ENCODE measurements at regions not wholly inside any gene's neighbourhood (a gene's known extent, or its start where the extent isn't known, plus 50 kb on each side); places are given as distances from the start of the nearest gene placed in this dataset.

GRCh38 chr12:59839514-59839913 lies 243.7 kb downstream of the SLC16A7 start:
- 97% methylated on average over 1 of the region's 1 CpG for WGBS
- H3K14ac ChIP-seq (ENCODE audit: low read length in 2 of 2), result no peak overlapping the region

GRCh38 chr12:59843260-59843843 lies 247.5 kb downstream of the SLC16A7 start:
- Histone ChIP-seq H3K18ac (ENCODE audit: low read depth in 1 of 2, low read length in 2 of 2) (no peak overlapping the region), H3K79me1 (replicated peaks; ENCODE audit: low read length, poor library complexity, severe bottlenecking) (no peaks in the 10 kb centered on the region), H3K4me1 (ENCODE audit: control insufficient read depth, insufficient read depth, low read depth, low read length) (no peaks in the 10 kb centered on the region), H3K4ac (ENCODE audit: low read depth in 1 of 2, low read length in 2 of 2) (no peak overlapping the region), H3K36me3 (ENCODE audit: control insufficient read depth in 1 of 2, insufficient read depth in 2 of 2, low read depth in 1 of 2, low read length in 2 of 2) (no peaks in the 10 kb centered on the region), H3K4me2 (ENCODE audit: low read length, poor library complexity, severe bottlenecking) (no peak overlapping the region), H3K9ac (ENCODE audit: low read length) (no peak overlapping the region), H3K23ac (ENCODE audit: low read length in 2 of 2) (no peak overlapping the region), H3K27ac (ENCODE audit: low read length, poor library complexity, severe bottlenecking) (no peak overlapping the region), H2BK15ac (ENCODE audit: low read depth, poor library complexity, severe bottlenecking) (no peak overlapping the region), H3K4me3 (ENCODE audit: insufficient read depth in 1 of 2, low read depth in 1 of 2, low read length in 2 of 2) (no peak overlapping the region), H3K27me3 (ENCODE audit: control insufficient read depth in 1 of 2, insufficient read depth in 1 of 2, low read length in 2 of 2) (no peaks in the 10 kb centered on the region), H4K8ac (ENCODE audit: low read length) (no peak overlapping the region), H3K9me3 (ENCODE audit: control insufficient read depth, low read length) (no peaks in the 10 kb centered on the region), H2BK120ac (ENCODE audit: low read depth, low read length) (no peak overlapping the region), H4K91ac (ENCODE audit: low read length) (no peak overlapping the region), H2BK12ac (ENCODE audit: low read length in 2 of 2) (no peak overlapping the region), H3K14ac (ENCODE audit: low read length in 2 of 2) (no peak overlapping the region), H2AFZ (ENCODE audit: low read depth, low read length) (no peak overlapping the region), H2AK5ac (ENCODE audit: low read length, severe bottlenecking) (no peak overlapping the region), H2BK5ac (ENCODE audit: low read depth, low read length, poor library complexity, severe bottlenecking) (no peak overlapping the region)
- DNase-seq, result no peak
- WGBS, result 78% methylated on average over 3 of the region's 3 CpGs

More at GRCh38 chr12:59839514-59839913, 243.7 kb downstream of the SLC16A7 start:
- H2AK5ac ChIP-seq (ENCODE audit: low read length, severe bottlenecking), result no peak overlapping the region
- no peaks in the 10 kb centered on the region for H3K9me3 ChIP-seq (ENCODE audit: control insufficient read depth, low read length)
- H4K91ac ChIP-seq (ENCODE audit: low read length), result no peak overlapping the region
- H3K9ac ChIP-seq (ENCODE audit: low read length), result no peak overlapping the region
- no peaks in the 10 kb centered on the region for H3K4me1 ChIP-seq (ENCODE audit: control insufficient read depth, insufficient read depth, low read depth, low read length)
- DNase-seq, result no peak
- no peak overlapping the region for H3K4me3 ChIP-seq (ENCODE audit: insufficient read depth in 1 of 2, low read depth in 1 of 2, low read length in 2 of 2)
- no peak overlapping the region for H2BK120ac ChIP-seq (ENCODE audit: low read depth, low read length)
- H4K8ac ChIP-seq (ENCODE audit: low read length), result no peak overlapping the region
- no peak overlapping the region for H2AFZ ChIP-seq (ENCODE audit: low read depth, low read length)
- H3K36me3 ChIP-seq (ENCODE audit: control insufficient read depth in 1 of 2, insufficient read depth in 2 of 2, low read depth in 1 of 2, low read length in 2 of 2), result no peaks in the 10 kb centered on the region
- H3K4ac ChIP-seq (ENCODE audit: low read depth in 1 of 2, low read length in 2 of 2), result no peak overlapping the region
- H3K4me2 ChIP-seq (ENCODE audit: low read length, poor library complexity, severe bottlenecking), result no peak overlapping the region
- H2BK5ac ChIP-seq (ENCODE audit: low read depth, low read length, poor library complexity, severe bottlenecking), result no peak overlapping the region
- no peak overlapping the region for H2BK12ac ChIP-seq (ENCODE audit: low read length in 2 of 2)
- no peak overlapping the region for H3K27ac ChIP-seq (ENCODE audit: low read length, poor library complexity, severe bottlenecking)
- no peaks in the 10 kb centered on the region for H3K27me3 ChIP-seq (ENCODE audit: control insufficient read depth in 1 of 2, insufficient read depth in 1 of 2, low read length in 2 of 2)
- H3K18ac ChIP-seq (ENCODE audit: low read depth in 1 of 2, low read length in 2 of 2), result no peak overlapping the region
- no peaks in the 10 kb centered on the region for H3K79me1 ChIP-seq (replicated peaks; ENCODE audit: low read length, poor library complexity, severe bottlenecking)
- no peak overlapping the region for H2BK15ac ChIP-seq (ENCODE audit: low read depth, poor library complexity, severe bottlenecking)
- no peak overlapping the region for H3K23ac ChIP-seq (ENCODE audit: low read length in 2 of 2)

- no peak overlapping the region for H3K4me2 ChIP-seq (ENCODE audit: low read length, poor library complexity, severe bottlenecking)
- no peaks in the 10 kb centered on the region for H3K27me3 ChIP-seq (ENCODE audit: control insufficient read depth in 1 of 2, insufficient read depth in 1 of 2, low read length in 2 of 2)
- no peak overlapping the region for H3K23ac ChIP-seq (ENCODE audit: low read length in 2 of 2)
- no peak overlapping the region for H3K4me3 ChIP-seq (ENCODE audit: insufficient read depth in 1 of 2, low read depth in 1 of 2, low read length in 2 of 2)
- H2AFZ ChIP-seq (ENCODE audit: low read depth, low read length), result no peak overlapping the region
- no peak overlapping the region for H3K18ac ChIP-seq (ENCODE audit: low read depth in 1 of 2, low read length in 2 of 2)
- H3K27ac ChIP-seq (ENCODE audit: low read length, poor library complexity, severe bottlenecking), result no peak overlapping the region
- H3K9me3 ChIP-seq (ENCODE audit: control insufficient read depth, low read length), result no peaks in the 10 kb centered on the region
- H3K36me3 ChIP-seq (ENCODE audit: control insufficient read depth in 1 of 2, insufficient read depth in 2 of 2, low read depth in 1 of 2, low read length in 2 of 2), result no peaks in the 10 kb centered on the region
- no peak overlapping the region for H2BK5ac ChIP-seq (ENCODE audit: low read depth, low read length, poor library complexity, severe bottlenecking)
- H2BK12ac ChIP-seq (ENCODE audit: low read length in 2 of 2), result no peak overlapping the region
- no peaks in the 10 kb centered on the region for H3K79me1 ChIP-seq (replicated peaks; ENCODE audit: low read length, poor library complexity, severe bottlenecking)
- no peak overlapping the region for H2BK15ac ChIP-seq (ENCODE audit: low read depth, poor library complexity, severe bottlenecking)
- no peak overlapping the region for H4K8ac ChIP-seq (ENCODE audit: low read length)
- H3K4ac ChIP-seq (ENCODE audit: low read depth in 1 of 2, low read length in 2 of 2), result no peak overlapping the region
- no peak overlapping the region for H3K9ac ChIP-seq (ENCODE audit: low read length)
- no peaks in the 10 kb centered on the region for H3K4me1 ChIP-seq (ENCODE audit: control insufficient read depth, insufficient read depth, low read depth, low read length)
- no peak overlapping the region for H4K91ac ChIP-seq (ENCODE audit: low read length)
- no peak for DNase-seq
- no peak overlapping the region for H2AK5ac ChIP-seq (ENCODE audit: low read length, severe bottlenecking)
- H2BK120ac ChIP-seq (ENCODE audit: low read depth, low read length), result no peak overlapping the region
- H3K14ac ChIP-seq (ENCODE audit: low read length in 2 of 2), result no peak overlapping the region
Measured at GRCh38 chr12:59844750-59845149, 248.9 kb downstream of the SLC16A7 start.

GRCh38 chr12:59845293-59845692 lies 249.5 kb downstream of the SLC16A7 start:
- no peak overlapping the region for H3K23ac ChIP-seq (ENCODE audit: low read length in 2 of 2)

More at GRCh38 chr12:59845293-59845692, 249.5 kb downstream of the SLC16A7 start:
- Histone ChIP-seq H3K9ac (ENCODE audit: low read length) (no peak overlapping the region), H2BK12ac (ENCODE audit: low read length in 2 of 2) (no peak overlapping the region), H3K79me1 (replicated peaks; ENCODE audit: low read length, poor library complexity, severe bottlenecking) (no peaks in the 10 kb centered on the region), H3K4ac (ENCODE audit: low read depth in 1 of 2, low read length in 2 of 2) (no peak overlapping the region), H3K9me3 (ENCODE audit: control insufficient read depth, low read length) (no peaks in the 10 kb centered on the region), H4K91ac (ENCODE audit: low read length) (no peak overlapping the region), H2AK5ac (ENCODE audit: low read length, severe bottlenecking) (no peak overlapping the region), H3K18ac (ENCODE audit: low read depth in 1 of 2, low read length in 2 of 2) (no peak overlapping the region), H3K27me3 (ENCODE audit: control insufficient read depth in 1 of 2, insufficient read depth in 1 of 2, low read length in 2 of 2) (no peaks in the 10 kb centered on the region), H3K4me1 (ENCODE audit: control insufficient read depth, insufficient read depth, low read depth, low read length) (no peaks in the 10 kb centered on the region), H2BK15ac (ENCODE audit: low read depth, poor library complexity, severe bottlenecking) (no peak overlapping the region), H3K36me3 (ENCODE audit: control insufficient read depth in 1 of 2, insufficient read depth in 2 of 2, low read depth in 1 of 2, low read length in 2 of 2) (no peaks in the 10 kb centered on the region), H2BK5ac (ENCODE audit: low read depth, low read length, poor library complexity, severe bottlenecking) (no peak overlapping the region), H3K4me2 (ENCODE audit: low read length, poor library complexity, severe bottlenecking) (no peak overlapping the region), H3K14ac (ENCODE audit: low read length in 2 of 2) (no peak overlapping the region), H2BK120ac (ENCODE audit: low read depth, low read length) (no peak overlapping the region), H3K27ac (ENCODE audit: low read length, poor library complexity, severe bottlenecking) (no peak overlapping the region), H2AFZ (ENCODE audit: low read depth, low read length) (no peak overlapping the region), H3K4me3 (ENCODE audit: insufficient read depth in 1 of 2, low read depth in 1 of 2, low read length in 2 of 2) (no peak overlapping the region), H4K8ac (ENCODE audit: low read length) (no peak overlapping the region)
- DNase-seq, result no peak
- 71% methylated on average over 1 of the region's 1 CpG for WGBS

Data from mesenchymal stem cell (in vitro differentiated cells and primary cell).